A549 (cell line): ENCODE measurements at regions not wholly inside any gene's neighbourhood (a gene's known extent, or its start where the extent isn't known, plus 50 kb on each side); places are given as distances from the start of the nearest gene placed in this dataset.

Source experiments
- CEBPB ChIP-seq, 2 experiments: fragments of >200 bp in 1 of 2; sonication (Bioruptor Twin) in 1 of 2; formaldehyde crosslinking in 1 of 2; IDR thresholded peaks; 2 replicates each; pipeline ENCODE4 v1.6.1; 2012 to 2016
- EP300 ChIP-seq, 2 experiments: fragments of >200 bp; sonication (Bioruptor Twin); formaldehyde crosslinking; IDR thresholded peaks; 2 replicates in 1 of 2; 3 replicates in 1 of 2; pipeline ENCODE4 v1.6.1; 2016 to 2017
- ESRRA ChIP-seq: fragments of 150-350 bp; IDR thresholded peaks from 2 replicates; pipeline ENCODE4 v1.6.1; 2014; ENCODE audit warnings: mild to moderate bottlenecking, low read length, borderline replicate concordance
- MYC ChIP-seq: IDR thresholded peaks from 2 replicates; pipeline ENCODE4 v1.6.1; 2012; ENCODE audit warnings: mild to moderate bottlenecking, inconsistent platforms, low read length, improper control_type of control experiment, borderline replicate concordance
- NFE2L2 ChIP-seq: fragments of 150-350 bp; conservative IDR thresholded peaks from 2 replicates; pipeline ENCODE4 v1.6.1; 2014; ENCODE audit warnings: low read length
- POLR2A ChIP-seq: IDR thresholded peaks from 2 replicates; pipeline ENCODE4 v1.6.1; 2012; ENCODE audit warnings: mild to moderate bottlenecking, low read length
- SREBF2 ChIP-seq: fragments of 450-650 bp; IDR thresholded peaks from 2 replicates; pipeline ENCODE4 v1.6.1; 2014; ENCODE audit warnings: mild to moderate bottlenecking, moderate library complexity
- USF2 ChIP-seq: fragments of 450-650 bp; IDR thresholded peaks from 2 replicates; pipeline ENCODE4 v1.6.1; 2014; ENCODE audit warnings: antibody characterized with exemption
- TF ChIP-seq, protein P1 (sequence below): fragments of >200 bp; sonication (Bioruptor Twin); formaldehyde crosslinking; IDR thresholded peaks from 3 replicates; pipeline ENCODE4 v1.5.1; 2016
- TF ChIP-seq, protein P2 (sequence below): IDR thresholded peaks from 2 replicates; pipeline ENCODE4 v1.6.1; 2012

DNA sequence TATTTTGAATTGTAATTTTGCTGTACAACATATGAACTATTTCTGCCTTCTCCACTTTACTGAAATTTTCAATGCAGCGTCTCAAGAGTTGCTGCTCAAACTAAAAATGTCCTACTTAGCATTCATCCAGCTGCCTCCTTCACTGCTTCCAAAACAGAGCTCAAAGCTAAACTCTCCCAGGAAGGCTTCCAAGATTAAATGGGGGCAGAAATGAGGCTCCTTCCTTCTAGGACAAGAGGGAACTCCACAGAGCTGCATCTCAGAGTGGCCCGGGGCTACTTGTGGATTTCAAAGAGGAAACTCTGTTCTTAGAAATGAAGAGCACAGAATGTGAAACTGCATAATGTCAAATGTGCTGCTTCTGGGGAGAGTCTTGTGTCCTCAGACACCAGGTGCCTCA, 295.9 kb upstream of the NCAM1 start:
- no peak for TF ChIP-seq CEBPB (IDR thresholded peaks at IDR 0.05)
- TF ChIP-seq, protein P1, sequence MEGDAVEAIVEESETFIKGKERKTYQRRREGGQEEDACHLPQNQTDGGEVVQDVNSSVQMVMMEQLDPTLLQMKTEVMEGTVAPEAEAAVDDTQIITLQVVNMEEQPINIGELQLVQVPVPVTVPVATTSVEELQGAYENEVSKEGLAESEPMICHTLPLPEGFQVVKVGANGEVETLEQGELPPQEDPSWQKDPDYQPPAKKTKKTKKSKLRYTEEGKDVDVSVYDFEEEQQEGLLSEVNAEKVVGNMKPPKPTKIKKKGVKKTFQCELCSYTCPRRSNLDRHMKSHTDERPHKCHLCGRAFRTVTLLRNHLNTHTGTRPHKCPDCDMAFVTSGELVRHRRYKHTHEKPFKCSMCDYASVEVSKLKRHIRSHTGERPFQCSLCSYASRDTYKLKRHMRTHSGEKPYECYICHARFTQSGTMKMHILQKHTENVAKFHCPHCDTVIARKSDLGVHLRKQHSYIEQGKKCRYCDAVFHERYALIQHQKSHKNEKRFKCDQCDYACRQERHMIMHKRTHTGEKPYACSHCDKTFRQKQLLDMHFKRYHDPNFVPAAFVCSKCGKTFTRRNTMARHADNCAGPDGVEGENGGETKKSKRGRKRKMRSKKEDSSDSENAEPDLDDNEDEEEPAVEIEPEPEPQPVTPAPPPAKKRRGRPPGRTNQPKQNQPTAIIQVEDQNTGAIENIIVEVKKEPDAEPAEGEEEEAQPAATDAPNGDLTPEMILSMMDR: no peak
- TF ChIP-seq USF2: no peak
- no peak for TF ChIP-seq POLR2A
- no peak for TF ChIP-seq SREBF2
- TF ChIP-seq, protein P2, sequence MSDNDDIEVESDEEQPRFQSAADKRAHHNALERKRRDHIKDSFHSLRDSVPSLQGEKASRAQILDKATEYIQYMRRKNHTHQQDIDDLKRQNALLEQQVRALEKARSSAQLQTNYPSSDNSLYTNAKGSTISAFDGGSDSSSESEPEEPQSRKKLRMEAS: no peak
- TF ChIP-seq EP300 (IDR thresholded peaks at IDR 0.05): no peak
- TF ChIP-seq ESRRA: no peak
- TF ChIP-seq MYC: no peak
- no peak for TF ChIP-seq NFE2L2
